IMR-90 (cell line): ENCODE measurements at regions not wholly inside any gene's neighbourhood (a gene's known extent, or its start where the extent isn't known, plus 50 kb on each side); places are given as distances from the start of the nearest gene placed in this dataset.

Experiments
- ATAC-seq: fragments of 200-7000 bp; cut with Tn5 transposase; 2 replicates; pipeline ENCODE4 v1.9.1; 2020; ENCODE audit warnings: low read depth, mild to moderate bottlenecking, moderate library complexity
- BruUV-seq: library from RNA; stranded (reverse); fragments of 400-500 nt; replicated peaks from 2 replicates; lab custom pipeline; 2021; lab: Mats Ljungman, UMichigan
- CTCF ChIA-PET: fragments of 300-600 bp; formaldehyde crosslinking; extraction: SDS; loops from one replicate; lab custom pipeline; 2021; ENCODE audit warnings: antibody characterized with exemption; lab: Yijun Ruan, JAX
- POLR2A ChIA-PET: fragments of 300-600 bp; sonication (Branson Sonifier 250); formaldehyde crosslinking; loops from one replicate; lab custom pipeline; 2022; ENCODE audit warnings: antibody characterized with exemption; ENCODE audit not compliant: unreplicated experiment; lab: Charles Lee
- DNase-seq: peaks from one replicate; pipeline ENCODE4 v3.0.0; 2013
- H2AFZ ChIP-seq: replicated peaks from 2 replicates; pipeline ENCODE3; 2013; ENCODE audit warnings: low read length, mild to moderate bottlenecking; ENCODE audit not compliant: poor library complexity
- H2AK5ac ChIP-seq: 2 replicates; pipeline ENCODE4 v1.6.1; 2013; ENCODE audit warnings: low read depth, low read length, inconsistent platforms
- H2AK9ac ChIP-seq: replicated peaks from 2 replicates; pipeline ENCODE3; 2013; ENCODE audit warnings: mild to moderate bottlenecking, low read depth, low read length, moderate library complexity; ENCODE audit not compliant: poor library complexity
- H2BK120ac ChIP-seq: 2 replicates; pipeline ENCODE4 v1.6.1; 2013; ENCODE audit warnings: low read depth, low read length, inconsistent platforms
- H2BK15ac ChIP-seq: 3 replicates; pipeline ENCODE4 v1.6.1; 2013; ENCODE audit warnings: low read depth, low read length, inconsistent platforms
- H2BK20ac ChIP-seq: 2 replicates; pipeline ENCODE4 v1.6.1; 2013; ENCODE audit warnings: low read depth, mild to moderate bottlenecking, inconsistent platforms, low read length, moderate library complexity
- H2BK5ac ChIP-seq: 2 replicates; pipeline ENCODE4 v1.6.1; 2013; ENCODE audit warnings: mild to moderate bottlenecking, low read depth, low read length, inconsistent platforms; ENCODE audit not compliant: poor library complexity, severe bottlenecking
- H3K14ac ChIP-seq: replicated peaks from 2 replicates; pipeline ENCODE4 v1.6.1; 2013; ENCODE audit warnings: low read depth, low read length, inconsistent platforms
- H3K18ac ChIP-seq: 2 replicates; pipeline ENCODE4 v1.6.1; 2013; ENCODE audit warnings: low read depth, low read length, control low read depth
- H3K23ac ChIP-seq: 2 replicates; pipeline ENCODE4 v1.6.1; 2013; ENCODE audit warnings: low read depth, low read length, inconsistent platforms
- H3K27ac ChIP-seq: 2 replicates; pipeline ENCODE4 v1.5.1; 2013; ENCODE audit warnings: mild to moderate bottlenecking, control low read depth, low read length; ENCODE audit not compliant: insufficient read depth
- H3K27me3 ChIP-seq: 2 replicates; pipeline ENCODE4 v1.6.1; 2013; ENCODE audit warnings: low read length; ENCODE audit not compliant: control insufficient read depth, insufficient read depth
- H3K36me3 ChIP-seq: 2 replicates; pipeline ENCODE4 v1.6.1; 2013; ENCODE audit warnings: low read length, mixed read lengths; ENCODE audit not compliant: control insufficient read depth, insufficient read depth
- H3K4ac ChIP-seq: 2 replicates; pipeline ENCODE4 v1.6.1; 2013; ENCODE audit warnings: low read depth, low read length, inconsistent platforms
- H3K4me1 ChIP-seq: 2 replicates; pipeline ENCODE4 v1.6.1; 2013; ENCODE audit warnings: low read length, mixed read lengths; ENCODE audit not compliant: control insufficient read depth, insufficient read depth
- H3K4me2 ChIP-seq: 2 replicates; pipeline ENCODE4 v1.6.1; 2013; ENCODE audit warnings: low read depth, mild to moderate bottlenecking, control low read depth, low read length, moderate library complexity
- H3K4me3 ChIP-seq: 2 replicates; pipeline ENCODE4 v1.5.1; 2013; ENCODE audit warnings: low read depth, mild to moderate bottlenecking, control low read depth, low read length, moderate library complexity; ENCODE audit not compliant: insufficient read depth
- H3K56ac ChIP-seq: 2 replicates; pipeline ENCODE4 v1.6.1; 2013; ENCODE audit warnings: low read length, inconsistent platforms; ENCODE audit not compliant: insufficient read depth; ENCODE audit errors: extremely low read depth
- H3K79me1 ChIP-seq, 2 experiments: 2 replicates each; pipeline ENCODE4 v1.6.1; 2013; ENCODE audit warnings: low read length in 2 of 2, inconsistent platforms in 1 of 2, low read depth in 1 of 2
- H3K9ac ChIP-seq: 2 replicates; pipeline ENCODE4 v1.6.1; 2013; ENCODE audit warnings: low read depth, low read length, control low read depth
- H3K9me1 ChIP-seq: 2 replicates; pipeline ENCODE4 v1.6.1; 2013; ENCODE audit warnings: low read length, inconsistent platforms; ENCODE audit not compliant: insufficient read depth
- H3K9me3 ChIP-seq: 2 replicates; pipeline ENCODE4 v1.6.1; 2013; ENCODE audit warnings: low read length; ENCODE audit not compliant: control insufficient read depth, insufficient read depth
- H4K20me1 ChIP-seq: 2 replicates; pipeline ENCODE4 v1.6.1; 2013; ENCODE audit warnings: low read length, inconsistent platforms; ENCODE audit not compliant: insufficient read depth
- H4K5ac ChIP-seq: 2 replicates; pipeline ENCODE4 v1.6.1; 2013; ENCODE audit warnings: mild to moderate bottlenecking, low read depth, low read length, control low read depth
- H4K8ac ChIP-seq, 2 experiments: 2 replicates each; pipeline ENCODE4 v1.6.1; 2013; ENCODE audit warnings: low read depth in 2 of 2, low read length in 2 of 2, control low read depth in 1 of 2, inconsistent platforms in 1 of 2
- H4K91ac ChIP-seq: 2 replicates; pipeline ENCODE4 v1.6.1; 2013; ENCODE audit warnings: low read depth, low read length, inconsistent platforms; ENCODE audit not compliant: insufficient read depth
- BHLHE40 ChIP-seq: fragments of 150-350 bp; IDR thresholded peaks from 2 replicates; pipeline ENCODE4 v1.6.1; 2016; ENCODE audit warnings: mild to moderate bottlenecking, low read depth, low read length
- ELK1 ChIP-seq: fragments of 150-350 bp; IDR thresholded peaks from 2 replicates; pipeline ENCODE4 v1.6.1; 2016; ENCODE audit warnings: low read depth, mild to moderate bottlenecking, low read length, moderate library complexity, borderline replicate concordance
- NFE2L2 ChIP-seq: fragments of 150-350 bp; IDR thresholded peaks from 2 replicates; pipeline ENCODE4 v1.6.1; 2016; ENCODE audit warnings: low read depth, mild to moderate bottlenecking, low read length
- RAD21 ChIP-seq: IDR thresholded peaks from 2 replicates; pipeline ENCODE4 v1.6.1; 2012; ENCODE audit warnings: low read length, improper control_type of control experiment
- RCOR1 ChIP-seq: IDR thresholded peaks from 2 replicates; pipeline ENCODE4 v1.6.1; 2012; ENCODE audit warnings: mild to moderate bottlenecking, low read length, improper control_type of control experiment; ENCODE audit not compliant: insufficient replicate concordance
- RFX5 ChIP-seq: IDR thresholded peaks from 2 replicates; pipeline ENCODE4 v1.8.0; 2012; ENCODE audit warnings: low read depth, mild to moderate bottlenecking, low read length, moderate library complexity
- WGBS, 2 experiments: methylation state at CpG; one replicate each; pipeline versions ENCODE4 v1.1.5 to v1.1.7; 2013; ENCODE audit warnings: missing lambda C conversion rate in 2 of 2; ENCODE audit not compliant: insufficient read length in 1 of 2; ENCODE audit errors: extremely low coverage in 2 of 2; 5-methylcytosine and 5-hydroxymethylcytosine counted together
- dilution Hi-C: fragments of 300-500 bp; cut with HindIII; formaldehyde crosslinking; loops from one replicate; pipeline ENCODE4 v1.14.3; 2018; ENCODE audit warnings: low sequenced_read_pairs; ENCODE audit not compliant: unreplicated experiment
- in situ Hi-C: fragments of 300-500 bp; cut with MboI; formaldehyde crosslinking; loops from 3 replicates; pipeline ENCODE4 v1.14.3; 2019; ENCODE audit warnings: low sequenced_read_pairs, inconsistent platforms, mixed read lengths
- intact Hi-C: fragments of 100-400 bp; cut with micrococcal nuclease; formaldehyde crosslinking; loops from 2 replicates; pipeline ENCODE4 v1.10.0; 2022

- no TSS peak for BruUV-seq
- ATAC-seq = no peak
Observed at GRCh38 chr12:81953541-81953940, 194.4 kb upstream of the PPFIA2 start.

More at GRCh38 chr12:81953541-81953940, 194.4 kb upstream of the PPFIA2 start:
- H3K56ac ChIP-seq = no peak overlapping the region
- no peak overlapping the region for H3K4me3 ChIP-seq
- no peaks in the 10 kb centered on the region for H3K27me3 ChIP-seq
- H4K5ac ChIP-seq = no peak overlapping the region
- no peaks in the 10 kb centered on the region for H3K36me3 ChIP-seq
- dilution Hi-C loops = no loop called here
- intact Hi-C loops = no loop called here
- H3K9ac ChIP-seq = no peak overlapping the region
- no peak overlapping the region for H2AK9ac ChIP-seq
- H2BK15ac ChIP-seq = no peak overlapping the region
- H3K23ac ChIP-seq = no peak overlapping the region
- no peak overlapping the region for H2BK120ac ChIP-seq
- no peak overlapping the region for H4K8ac ChIP-seq
- H2AK5ac ChIP-seq = no peak overlapping the region
- H2BK20ac ChIP-seq = no peak overlapping the region
- no peaks in the 10 kb centered on the region for H3K9me1 ChIP-seq
- WGBS, 2 experiments = no CpG with 5 or more reads among the region's 2 CpGs
- DNase-seq = no peak
- H2BK5ac ChIP-seq = no peak overlapping the region
- peaks cover 5% of the 10 kb centered on the region for H3K9me3 ChIP-seq
- H3K4ac ChIP-seq = no peak overlapping the region
- no peak overlapping the region for H3K18ac ChIP-seq
- in situ Hi-C loops = no loop called here
- no peak overlapping the region for H3K27ac ChIP-seq
- H3K4me1 ChIP-seq = no peaks in the 10 kb centered on the region
- ChIA-PET CTCF (no interaction called here), POLR2A (no interaction called here)
- H4K91ac ChIP-seq = no peak overlapping the region
- no peak overlapping the region for H3K4me2 ChIP-seq
- no peak for TF ChIP-seq RFX5
- no peak for TF ChIP-seq RAD21
- no peak for TF ChIP-seq BHLHE40
- TF ChIP-seq RCOR1 = no peak
- no peak for TF ChIP-seq NFE2L2
- TF ChIP-seq ELK1 = no peak
- no peaks in the 10 kb centered on the region for H3K79me1 ChIP-seq
- no peaks in the 10 kb centered on the region for H4K20me1 ChIP-seq
- H3K14ac ChIP-seq = no peak overlapping the region
- H2AFZ ChIP-seq = no peak overlapping the region
